ENCODE measurements at regions not wholly inside any gene's neighbourhood (a gene's known extent, or its start where the extent isn't known, plus 50 kb on each side); places are given as distances from the start of the nearest gene placed in this dataset.

GRCh38 chr4:181479141-181479540, 764.1 kb upstream of the TENM3 start:
- DNase-seq (ENCODE audit: low read depth in 1 of 2, low spot score in 1 of 2), result no peak
- TF ChIP-seq JUND (IDR thresholded peaks at IDR 0.05; ENCODE audit: low read depth), result no peak
- in situ Hi-C loops (cut with HindIII; ENCODE audit: low pct_unique_long_range_greater_than_20kb, low sequenced_read_pairs), result no loop called here

- in situ Hi-C loops (cut with HindIII; ENCODE audit: low pct_unique_long_range_greater_than_20kb, low sequenced_read_pairs), result no loop called here
- TF ChIP-seq JUND (IDR thresholded peaks at IDR 0.05; ENCODE audit: low read depth), result no peak
- no peak for DNase-seq (ENCODE audit: low read depth in 1 of 2, low spot score in 1 of 2)
Measured at GRCh38 chr4:181484396-181484795, 758.8 kb upstream of the TENM3 start.

- no peak for TF ChIP-seq JUND (IDR thresholded peaks at IDR 0.05; ENCODE audit: low read depth)
- no peak for DNase-seq (ENCODE audit: low read depth in 1 of 2, low spot score in 1 of 2)
- in situ Hi-C loops (cut with HindIII; ENCODE audit: low pct_unique_long_range_greater_than_20kb, low sequenced_read_pairs), result no loop called here
Measured at GRCh38 chr4:181488926-181489325, 754.3 kb upstream of the TENM3 start.

GRCh38 chr4:181498148-181498547, 745.1 kb upstream of the TENM3 start:
- DNase-seq (ENCODE audit: low read depth in 1 of 2, low spot score in 1 of 2), result no peak
- in situ Hi-C loops (cut with HindIII; ENCODE audit: low pct_unique_long_range_greater_than_20kb, low sequenced_read_pairs), result no loop called here
- no peak for TF ChIP-seq JUND (IDR thresholded peaks at IDR 0.05; ENCODE audit: low read depth)

GRCh38 chr4:181502611-181503010, 740.6 kb upstream of the TENM3 start:
- no peak for TF ChIP-seq JUND (IDR thresholded peaks at IDR 0.05; ENCODE audit: low read depth)
- in situ Hi-C loops (cut with HindIII; ENCODE audit: low pct_unique_long_range_greater_than_20kb, low sequenced_read_pairs), result no loop called here
- DNase-seq (ENCODE audit: low read depth in 1 of 2, low spot score in 1 of 2), result no peak

GRCh38 chr4:181503687-181504390, 739.4 kb upstream of the TENM3 start:
- TF ChIP-seq JUND (IDR thresholded peaks at IDR 0.05; ENCODE audit: low read depth), result no peak
- in situ Hi-C loops (cut with HindIII; ENCODE audit: low pct_unique_long_range_greater_than_20kb, low sequenced_read_pairs), result no loop called here

GRCh38 chr4:181504924-181505323, 738.3 kb upstream of the TENM3 start:
- in situ Hi-C loops (cut with HindIII; ENCODE audit: low pct_unique_long_range_greater_than_20kb, low sequenced_read_pairs), result no loop called here
- TF ChIP-seq JUND (IDR thresholded peaks at IDR 0.05; ENCODE audit: low read depth), result no peak
- DNase-seq (ENCODE audit: low read depth in 1 of 2, low spot score in 1 of 2), result peak in 1 of 2 experiments; percentile 33

More at GRCh38 chr4:181503687-181504390, 739.4 kb upstream of the TENM3 start:
- DNase-seq (ENCODE audit: low read depth in 1 of 2, low spot score in 1 of 2), result no peak

GRCh38 chr4:181507180-181507835, 735.9 kb upstream of the TENM3 start:
- in situ Hi-C loops (cut with HindIII; ENCODE audit: low pct_unique_long_range_greater_than_20kb, low sequenced_read_pairs), result no loop called here
- no peak for TF ChIP-seq JUND (IDR thresholded peaks at IDR 0.05; ENCODE audit: low read depth)
- DNase-seq (ENCODE audit: low read depth in 1 of 2, low spot score in 1 of 2), result no peak

GRCh38 chr4:181507938-181508337, 735.3 kb upstream of the TENM3 start:
- in situ Hi-C loops (cut with HindIII; ENCODE audit: low pct_unique_long_range_greater_than_20kb, low sequenced_read_pairs), result no loop called here
- TF ChIP-seq JUND (IDR thresholded peaks at IDR 0.05; ENCODE audit: low read depth), result no peak
- no peak for DNase-seq (ENCODE audit: low read depth in 1 of 2, low spot score in 1 of 2)

- in situ Hi-C loops (cut with HindIII; ENCODE audit: low pct_unique_long_range_greater_than_20kb, low sequenced_read_pairs), result no loop called here
- no peak for DNase-seq (ENCODE audit: low read depth in 1 of 2, low spot score in 1 of 2)
- TF ChIP-seq JUND (IDR thresholded peaks at IDR 0.05; ENCODE audit: low read depth), result no peak
Measured at GRCh38 chr4:181508601-181509000, 734.6 kb upstream of the TENM3 start.

- in situ Hi-C loops (cut with HindIII; ENCODE audit: low pct_unique_long_range_greater_than_20kb, low sequenced_read_pairs), result no loop called here
- no peak for TF ChIP-seq JUND (IDR thresholded peaks at IDR 0.05; ENCODE audit: low read depth)
- DNase-seq (ENCODE audit: low read depth in 1 of 2, low spot score in 1 of 2), result no peak
Measured at GRCh38 chr4:181509073-181509472, 734.1 kb upstream of the TENM3 start.

GRCh38 chr4:181517491-181517890, 725.7 kb upstream of the TENM3 start:
- DNase-seq (ENCODE audit: low read depth in 1 of 2, low spot score in 1 of 2), result no peak
- TF ChIP-seq JUND (IDR thresholded peaks at IDR 0.05; ENCODE audit: low read depth), result no peak
- in situ Hi-C loops (cut with HindIII; ENCODE audit: low pct_unique_long_range_greater_than_20kb, low sequenced_read_pairs), result no loop called here

GRCh38 chr4:181520790-181521189, 722.4 kb upstream of the TENM3 start:
- DNase-seq (ENCODE audit: low read depth in 1 of 2, low spot score in 1 of 2), result no peak
- in situ Hi-C loops (cut with HindIII; ENCODE audit: low pct_unique_long_range_greater_than_20kb, low sequenced_read_pairs), result no loop called here
- no peak for TF ChIP-seq JUND (IDR thresholded peaks at IDR 0.05; ENCODE audit: low read depth)
